Tibial nerve (tissue), 4 donors: ENCODE measurements at regions not wholly inside any gene's neighbourhood (a gene's known extent, or its start where the extent isn't known, plus 50 kb on each side); places are given as distances from the start of the nearest gene placed in this dataset.

Experiments
- CTCF ChIP-seq, 5 experiments: fragments of 200-600 bp in 3 of 5; fragments of 450-650 bp in 2 of 5; sonication (generic) in 3 of 5; IDR thresholded peaks; one replicate each; pipeline ENCODE4 v1.5.1; 2016 to 2019; ENCODE audit warnings: antibody characterized with exemption in 5 of 5, mild to moderate bottlenecking in 3 of 5, moderate library complexity in 2 of 5
- EP300 ChIP-seq, 2 donors: sonication (generic); formaldehyde crosslinking; IDR thresholded peaks; one replicate each; pipeline ENCODE4 v1.6.1; 2017; ENCODE audit warnings: antibody characterized with exemption in 2 of 2, mild to moderate bottlenecking in 1 of 2
- POLR2A ChIP-seq, 2 donors: fragments of 450-650 bp; IDR thresholded peaks; one replicate each; pipeline ENCODE4 v1.6.1; 2017; ENCODE audit warnings: antibody characterized with exemption in 2 of 2, mild to moderate bottlenecking in 2 of 2, moderate library complexity in 2 of 2

- TF ChIP-seq POLR2A (IDR thresholded peaks at IDR 0.05) (no peak), CTCF (IDR thresholded peaks at IDR 0.05) (no peak), EP300 (IDR thresholded peaks at IDR 0.05) (no peak)
Measured at GRCh38 chr10:10881117-10881813, 136.4 kb upstream of the CELF2 start.
